Panc1 (cell line): ENCODE measurements at regions not wholly inside any gene's neighbourhood (a gene's known extent, or its start where the extent isn't known, plus 50 kb on each side); places are given as distances from the start of the nearest gene placed in this dataset.

Experiments
- ATAC-seq: fragments of 200-7000 bp; cut with Tn5 transposase; 2 replicates; pipeline ENCODE4 v1.9.1; 2020; ENCODE audit warnings: mild to moderate bottlenecking, moderate library complexity
- BruUV-seq: library from RNA; stranded (reverse); fragments of 400-500 nt; replicated peaks from 2 replicates; lab custom pipeline; 2021; lab: Mats Ljungman, UMichigan
- CTCF ChIA-PET: fragments of 300-600 bp; sonication (Branson Sonifier 250); formaldehyde crosslinking; loops from one replicate; lab custom pipeline; 2022; ENCODE audit warnings: antibody characterized with exemption; lab: Charles Lee
- POLR2A ChIA-PET: fragments of 300-600 bp; sonication (Branson Sonifier 250); formaldehyde crosslinking; loops from one replicate; lab custom pipeline; 2022; ENCODE audit warnings: antibody characterized with exemption; lab: Charles Lee
- DNase-seq: peaks from one replicate; pipeline ENCODE4 v3.0.0-alpha.2; 2010; ENCODE audit warnings: low read depth, low spot score
- H3K27ac ChIP-seq: 2 replicates; pipeline ENCODE4 v1.5.1; 2011; ENCODE audit warnings: mild to moderate bottlenecking, low read length, inconsistent platforms
- H3K27me3 ChIP-seq: fragments of 200-500 bp; sonication (Bioruptor generic); 2 replicates; pipeline ENCODE4 v1.6.0; 2014; ENCODE audit warnings: low read length, inconsistent platforms; ENCODE audit not compliant: control insufficient read depth, insufficient read depth
- H3K36me3 ChIP-seq: fragments of 200-500 bp; sonication (Bioruptor generic); 2 replicates; pipeline ENCODE4 v1.5.1; 2014; ENCODE audit warnings: inconsistent platforms, mild to moderate bottlenecking, low read length, moderate library complexity; ENCODE audit not compliant: control insufficient read depth, insufficient read depth
- H3K4me1 ChIP-seq: 2 replicates; pipeline ENCODE4 v1.5.1; 2011; ENCODE audit warnings: inconsistent platforms, mild to moderate bottlenecking, low read length, moderate library complexity; ENCODE audit not compliant: control insufficient read depth, insufficient read depth
- H3K4me3 ChIP-seq, 2 experiments: 2 replicates each; pipeline ENCODE4 v1.5.1; 2011 to 2012; ENCODE audit warnings: low read depth in 2 of 2, low read length in 2 of 2, mild to moderate bottlenecking in 2 of 2, inconsistent platforms in 1 of 2, moderate library complexity in 1 of 2
- H3K9me3 ChIP-seq: fragments of 200-500 bp; sonication (Bioruptor generic); 2 replicates; pipeline ENCODE4 v1.5.1; 2014; ENCODE audit warnings: low read depth, mild to moderate bottlenecking, inconsistent platforms, low read length, moderate library complexity; ENCODE audit not compliant: control insufficient read depth, insufficient read depth
- CTCF ChIP-seq: fragments of 450-650 bp; IDR thresholded peaks from 2 replicates; pipeline ENCODE4 v1.5.1; 2017; ENCODE audit warnings: mild to moderate bottlenecking
- POLR2AphosphoS5 ChIP-seq: IDR thresholded peaks from 2 replicates; pipeline ENCODE4 v1.6.1; 2012; ENCODE audit warnings: mild to moderate bottlenecking, low read depth, low read length, moderate library complexity
- REST ChIP-seq, 2 experiments: IDR thresholded peaks; 2 replicates each; pipeline ENCODE4 v1.6.1; 2011 to 2012; ENCODE audit warnings: low read depth in 2 of 2, control low read depth in 1 of 2, low read length in 1 of 2, mild to moderate bottlenecking in 1 of 2, moderate library complexity in 1 of 2; ENCODE audit not compliant: insufficient read depth in 1 of 2
- SIN3A ChIP-seq: IDR thresholded peaks from 2 replicates; pipeline ENCODE4 v1.6.1; 2012; ENCODE audit warnings: low read depth, mild to moderate bottlenecking, low read length, moderate library complexity, borderline replicate concordance; ENCODE audit not compliant: insufficient read depth
- TCF7L2 ChIP-seq: IDR thresholded peaks from 2 replicates; pipeline ENCODE4 v1.6.1; 2011; ENCODE audit warnings: mild to moderate bottlenecking, low read depth, low read length, inconsistent platforms
- in situ Hi-C: cut with HindIII; loops from 2 replicates; pipeline ENCODE4 v1.10.0; 2016; ENCODE audit warnings: low sequenced_read_pairs, low pct_unique_long_range_greater_than_20kb
- intact Hi-C: fragments of 100-400 bp; cut with micrococcal nuclease; formaldehyde crosslinking; loops from one replicate; pipeline ENCODE4 v1.10.0; 2022; ENCODE audit not compliant: unreplicated experiment

GRCh38 chr4:7128234-7128633 lies 60.4 kb upstream of the GRPEL1 start:
- Histone ChIP-seq H3K36me3 (no peaks in the 10 kb centered on the region), H3K4me3 (no peak overlapping the region), H3K9me3 (no peaks in the 10 kb centered on the region), H3K27ac (no peak overlapping the region), H3K27me3 (no peaks in the 10 kb centered on the region), H3K4me1 (no peaks in the 10 kb centered on the region)
- in situ Hi-C loops = no loop called here
- ChIA-PET CTCF (no interaction called here), POLR2A (no interaction called here)
- BruUV-seq = no TSS peak
- ATAC-seq = no peak
- no peak for DNase-seq
- intact Hi-C loops = no loop called here
- TF ChIP-seq TCF7L2 (no peak), CTCF (no peak), SIN3A (no peak), POLR2AphosphoS5 (no peak), REST (IDR thresholded peaks at IDR 0.05; ENCODE audit: insufficient read depth in 1 of 2, low read depth in 2 of 2, low read length in 1 of 2) (no peak)

GRCh38 chr4:7127576-7127975 lies 59.7 kb upstream of the GRPEL1 start:
- Histone ChIP-seq H3K4me1 (no peaks in the 10 kb centered on the region), H3K9me3 (no peaks in the 10 kb centered on the region), H3K27me3 (no peaks in the 10 kb centered on the region), H3K36me3 (no peaks in the 10 kb centered on the region), H3K27ac (no peak overlapping the region), H3K4me3 (no peak overlapping the region)
- ChIA-PET POLR2A (no interaction called here), CTCF (no interaction called here)
- in situ Hi-C loops = no loop called here
- BruUV-seq = no TSS peak
- intact Hi-C loops = no loop called here
- ATAC-seq (no peak), DNase-seq (no peak)
- TF ChIP-seq CTCF (no peak), POLR2AphosphoS5 (no peak), TCF7L2 (no peak), REST (IDR thresholded peaks at IDR 0.05; ENCODE audit: insufficient read depth in 1 of 2, low read depth in 2 of 2, low read length in 1 of 2) (no peak), SIN3A (no peak)
